Mammary epithelial cell (primary cell): ENCODE measurements at regions not wholly inside any gene's neighbourhood (a gene's known extent, or its start where the extent isn't known, plus 50 kb on each side); places are given as distances from the start of the nearest gene placed in this dataset.

Experiments used
- EZH2 ChIP-seq: IDR thresholded peaks from 2 replicates; pipeline ENCODE4 v1.6.1; 2012; ENCODE audit warnings: low read length, inconsistent platforms, borderline replicate concordance
- TF ChIP-seq, protein P1 (sequence below), 2 donors: IDR thresholded peaks in 1 of 2; conservative IDR thresholded peaks in 1 of 2; 2 replicates each; pipeline ENCODE4 v1.5.1; 2011 to 2012; ENCODE audit warnings: inconsistent platforms in 2 of 2, low read length in 2 of 2, mild to moderate bottlenecking in 2 of 2, control low read depth in 1 of 2, low read depth in 1 of 2; ENCODE audit not compliant: insufficient read depth in 1 of 2; ENCODE audit errors: extremely low read depth in 1 of 2

GRCh38 chr2:19837235-19837766, 64.5 kb downstream of the TTC32 start:
- no peak for TF ChIP-seq EZH2
- TF ChIP-seq, protein P1, sequence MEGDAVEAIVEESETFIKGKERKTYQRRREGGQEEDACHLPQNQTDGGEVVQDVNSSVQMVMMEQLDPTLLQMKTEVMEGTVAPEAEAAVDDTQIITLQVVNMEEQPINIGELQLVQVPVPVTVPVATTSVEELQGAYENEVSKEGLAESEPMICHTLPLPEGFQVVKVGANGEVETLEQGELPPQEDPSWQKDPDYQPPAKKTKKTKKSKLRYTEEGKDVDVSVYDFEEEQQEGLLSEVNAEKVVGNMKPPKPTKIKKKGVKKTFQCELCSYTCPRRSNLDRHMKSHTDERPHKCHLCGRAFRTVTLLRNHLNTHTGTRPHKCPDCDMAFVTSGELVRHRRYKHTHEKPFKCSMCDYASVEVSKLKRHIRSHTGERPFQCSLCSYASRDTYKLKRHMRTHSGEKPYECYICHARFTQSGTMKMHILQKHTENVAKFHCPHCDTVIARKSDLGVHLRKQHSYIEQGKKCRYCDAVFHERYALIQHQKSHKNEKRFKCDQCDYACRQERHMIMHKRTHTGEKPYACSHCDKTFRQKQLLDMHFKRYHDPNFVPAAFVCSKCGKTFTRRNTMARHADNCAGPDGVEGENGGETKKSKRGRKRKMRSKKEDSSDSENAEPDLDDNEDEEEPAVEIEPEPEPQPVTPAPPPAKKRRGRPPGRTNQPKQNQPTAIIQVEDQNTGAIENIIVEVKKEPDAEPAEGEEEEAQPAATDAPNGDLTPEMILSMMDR (conservative IDR thresholded peaks at IDR 0.05 in 1 of 2, IDR thresholded peaks at IDR 0.05 in 1 of 2; ENCODE audit: extremely low read depth in 1 of 2, insufficient read depth in 1 of 2, low read depth in 1 of 2, low read length in 2 of 2) = no peak
